Body of pancreas (tissue), 4 donors: ENCODE measurements at regions not wholly inside any gene's neighbourhood (a gene's known extent, or its start where the extent isn't known, plus 50 kb on each side); places are given as distances from the start of the nearest gene placed in this dataset.
"Not testable (repeated sequence)": the region's sequence is repeated elsewhere in the genome, so short reads cannot be mapped to it uniquely, and the experiment has no call there.

ENCODE experiments used
- ATAC-seq: fragments of 150-250 bp; one replicate; pipeline ENCODE4 v1.9.1; 2016
- DNase-seq, 4 donors: peaks; one replicate each; pipeline ENCODE4 v3.0.0-alpha.2; 2019
- H3K27ac ChIP-seq, 4 donors: fragments of 200-600 bp; sonication (generic); 1 replicate in 3 of 4; 2 replicates in 1 of 4; pipeline versions ENCODE4 v1.5.1 to v1.6.1; 2016 to 2019; ENCODE audit warnings: mild to moderate bottlenecking in 1 of 4, mixed read lengths in 1 of 4, moderate library complexity in 1 of 4
- H3K27me3 ChIP-seq, 2 donors: fragments of 200-600 bp; sonication (generic); one replicate each; pipeline ENCODE4 v1.6.0; 2016; ENCODE audit warnings: mild to moderate bottlenecking in 1 of 2
- H3K36me3 ChIP-seq, 2 donors: fragments of 200-600 bp; sonication (generic); replicated peaks in 1 of 2; 2 replicates each; pipeline ENCODE4 v1.5.1; 2016; ENCODE audit warnings: low read depth in 2 of 2; ENCODE audit not compliant: insufficient read depth in 1 of 2
- H3K4me1 ChIP-seq: fragments of 200-600 bp; sonication (generic); one replicate; pipeline ENCODE4 v1.6.0; 2016
- H3K4me3 ChIP-seq, 2 donors: fragments of 200-600 bp; sonication (generic); 1 replicate in 1 of 2; 2 replicates in 1 of 2; pipeline ENCODE4 v1.5.1; 2016 to 2019
- H3K9me3 ChIP-seq, 3 donors: fragments of 200-600 bp; sonication (generic); 1 replicate in 2 of 3; 2 replicates in 1 of 3; pipeline ENCODE4 v1.5.1; 2016
- CTCF ChIP-seq, 7 experiments: fragments of 450-650 bp in 4 of 7; fragments of 200-600 bp in 3 of 7; sonication (generic) in 3 of 7; IDR thresholded peaks; one replicate each; pipeline ENCODE4 v1.5.1; 2016 to 2019; ENCODE audit warnings: antibody characterized with exemption in 7 of 7
- POLR2A ChIP-seq, 3 donors: fragments of 450-650 bp; IDR thresholded peaks; one replicate each; pipeline ENCODE4 v1.6.1; 2016; ENCODE audit warnings: antibody characterized with exemption in 3 of 3, mild to moderate bottlenecking in 2 of 3
- WGBS, 2 donors: methylation state at CpG; one replicate each; pipeline ENCODE4 v1.1.5; 2017; 5-methylcytosine and 5-hydroxymethylcytosine counted together
- intact Hi-C: fragments of 100-400 bp; cut with DNase I; formaldehyde crosslinking; loops from one replicate; pipeline ENCODE4 v1.15.1; 2023

GRCh38 chr13:67515895-67516294 is 285.8 kb upstream of the PCDH9 start:
- TF ChIP-seq POLR2A (IDR thresholded peaks at IDR 0.05) = no peak
- TF ChIP-seq CTCF (IDR thresholded peaks at IDR 0.05) = no peak
- Histone ChIP-seq H3K27me3 (no peaks in the 10 kb centered on the region), H3K4me3 (no peak overlapping the region), H3K27ac (no peak overlapping the region), H3K4me1 (no peaks in the 10 kb centered on the region), H3K9me3 (no peaks in the 10 kb centered on the region), H3K36me3 (no peaks in the 10 kb centered on the region)
- no peak for DNase-seq
- intact Hi-C loops = no loop called here
- ATAC-seq = no peak
- WGBS, 2 donors = 50 to 65% methylated on average over 1 of the region's 1 CpG

- intact Hi-C loops = no loop called here
- Histone ChIP-seq H3K27ac (no peak overlapping the region), H3K4me1 (no peaks in the 10 kb centered on the region), H3K4me3 (no peak overlapping the region), H3K27me3 (no peaks in the 10 kb centered on the region), H3K9me3 (no peaks in the 10 kb centered on the region), H3K36me3 (no peaks in the 10 kb centered on the region)
- 68 to 88% methylated on average over 3 to 5 of the region's 5 CpGs for WGBS, 2 donors
- DNase-seq (no peak), ATAC-seq (no peak)
- TF ChIP-seq POLR2A (IDR thresholded peaks at IDR 0.05) = no peak
- no peak for TF ChIP-seq CTCF (IDR thresholded peaks at IDR 0.05)
Observed at GRCh38 chr13:67509018-67509417, 278.9 kb upstream of the PCDH9 start.

- H3K4me1 ChIP-seq, ATAC-seq, intact Hi-C loops: not testable (repeated sequence)
Observed at GRCh38 chr13:67508275-67508674, 278.1 kb upstream of the PCDH9 start.

GRCh38 chr13:67506407-67506806 is 276.3 kb upstream of the PCDH9 start:
- Histone ChIP-seq H3K9me3 (no peaks in the 10 kb centered on the region), H3K4me1 (no peaks in the 10 kb centered on the region), H3K4me3 (no peak overlapping the region), H3K27me3 (no peaks in the 10 kb centered on the region), H3K27ac (no peak overlapping the region), H3K36me3 (no peaks in the 10 kb centered on the region)
- DNase-seq = no peak
- intact Hi-C loops = no loop called here
- no peak for ATAC-seq
- TF ChIP-seq CTCF (IDR thresholded peaks at IDR 0.05) (no peak), POLR2A (IDR thresholded peaks at IDR 0.05) (no peak)

More at GRCh38 chr13:67508275-67508674, 278.1 kb upstream of the PCDH9 start:
- not testable (repeated sequence) for H3K9me3 ChIP-seq, H3K27ac ChIP-seq, H3K36me3 ChIP-seq, DNase-seq, H3K4me3 ChIP-seq, H3K27me3 ChIP-seq
- WGBS, 2 donors = 25 to 30% methylated on average over 1 of the region's 1 CpG

GRCh38 chr13:67505376-67505775 is 275.2 kb upstream of the PCDH9 start:
- DNase-seq (no peak), ATAC-seq (no peak)
- no peaks in the 10 kb centered on the region for H3K9me3 ChIP-seq
- H3K4me3 ChIP-seq = no peak overlapping the region
- TF ChIP-seq POLR2A (IDR thresholded peaks at IDR 0.05) = no peak
- TF ChIP-seq CTCF (IDR thresholded peaks at IDR 0.05) = no peak
- no peaks in the 10 kb centered on the region for H3K36me3 ChIP-seq
- no peaks in the 10 kb centered on the region for H3K4me1 ChIP-seq
- H3K27ac ChIP-seq = no peak overlapping the region
- intact Hi-C loops = no loop called here
- no peaks in the 10 kb centered on the region for H3K27me3 ChIP-seq
